GM18502 (cell line): ENCODE measurements at regions not wholly inside any gene's neighbourhood (a gene's known extent, or its start where the extent isn't known, plus 50 kb on each side); places are given as distances from the start of the nearest gene placed in this dataset.
A peak's percentile ranks its signal among the peaks of the same experiment; 100 is the strongest.

Experiments used
- ATAC-seq: cut with Tn5 transposase; IDR thresholded peaks from one replicate; pipeline ENCODE4 v1.9.1; 2021; ENCODE audit warnings: mild to moderate bottlenecking; ENCODE audit not compliant: unreplicated experiment, poor library complexity

DNA sequence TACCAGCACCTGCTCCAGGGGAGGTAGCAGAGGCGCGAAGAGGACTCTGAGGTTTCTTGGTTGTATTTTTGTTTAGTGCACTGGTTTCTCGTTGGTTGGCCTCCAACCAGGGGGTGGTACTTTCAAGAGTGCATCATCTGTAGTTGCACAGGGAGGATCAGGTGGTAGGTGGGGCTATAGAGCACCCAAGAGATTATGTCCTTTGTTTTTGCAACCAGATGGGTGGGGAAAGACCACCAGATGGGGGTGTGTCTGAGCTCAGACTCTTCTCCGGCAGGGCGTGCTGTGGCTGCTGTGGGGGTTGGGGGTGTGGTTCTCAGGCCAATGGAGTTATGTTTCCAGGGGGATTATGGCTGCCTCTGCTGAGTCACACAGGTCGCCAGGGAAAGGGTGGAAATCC lies 254.4 kb upstream of the KLF12 start:
- no peak for ATAC-seq

- no peak for ATAC-seq
Measured at GRCh38 chr13:74372511-74372910, 238.3 kb upstream of the KLF12 start.

DNA sequence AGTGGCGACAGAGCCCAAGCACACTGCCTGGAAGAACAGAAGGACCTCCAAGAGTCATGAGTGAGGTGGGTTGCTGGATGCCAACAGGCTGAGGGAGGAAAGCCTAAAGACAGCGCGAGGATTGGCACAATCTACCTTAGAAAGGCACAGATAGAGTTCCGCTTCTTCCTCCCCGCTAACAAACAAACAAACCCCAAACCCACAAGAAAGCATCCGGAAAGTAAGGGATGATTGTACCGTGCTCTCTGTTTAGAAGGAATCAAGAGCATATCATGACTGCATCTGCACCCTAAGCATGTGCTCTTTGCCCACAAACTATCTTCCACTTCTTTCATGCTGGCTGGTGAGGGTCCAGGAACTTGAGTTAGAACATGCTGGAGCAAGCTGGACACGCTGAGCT lies 233.0 kb upstream of the KLF12 start:
- no peak for ATAC-seq

GRCh38 chr13:74361274-74361673 lies 227.1 kb upstream of the KLF12 start:
- no peak for ATAC-seq

GRCh38 chr13:74346960-74347359 lies 212.8 kb upstream of the KLF12 start:
- ATAC-seq, result no peak

DNA sequence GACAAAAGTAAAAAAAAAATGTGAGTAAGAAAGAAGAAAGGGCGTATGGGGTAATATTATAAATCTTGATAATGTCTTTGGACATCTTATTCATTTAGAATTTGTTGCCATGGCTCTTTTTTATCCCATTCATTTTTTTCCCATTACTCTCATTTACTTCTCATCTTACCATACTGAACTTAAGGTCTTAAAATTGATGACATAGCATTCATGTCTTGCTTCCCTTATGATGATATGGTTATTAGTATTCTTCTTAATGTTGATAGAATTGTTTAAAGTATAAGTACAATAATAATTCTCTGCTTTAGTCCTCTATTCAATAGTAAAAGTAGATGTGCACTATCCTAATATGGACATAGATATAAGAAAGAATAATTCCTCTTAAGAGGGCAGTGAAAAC lies 204.1 kb upstream of the KLF12 start:
- ATAC-seq, result no peak

- no peak for ATAC-seq
Measured at GRCh38 chr13:74336546-74336945, 202.3 kb upstream of the KLF12 start.

DNA sequence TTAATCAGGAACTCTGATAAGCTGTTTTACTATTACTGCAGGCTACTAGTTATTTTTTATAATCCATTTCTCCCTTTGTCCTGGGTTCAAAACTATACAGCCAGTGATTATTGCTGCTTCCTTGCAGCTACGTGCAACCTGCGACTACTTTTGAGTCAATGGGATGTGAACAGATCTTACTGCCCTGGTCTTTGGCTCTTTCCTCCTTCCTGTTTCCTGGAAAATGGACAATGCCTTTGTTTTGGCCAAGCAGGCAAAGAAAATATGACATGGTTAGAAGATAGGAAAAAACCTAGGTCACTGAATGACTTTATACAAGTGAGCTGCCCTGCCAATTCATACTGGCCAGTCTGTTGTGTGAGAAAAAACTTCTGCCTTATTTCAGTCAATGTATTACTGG lies 201.2 kb upstream of the KLF12 start:
- ATAC-seq, result no peak

DNA sequence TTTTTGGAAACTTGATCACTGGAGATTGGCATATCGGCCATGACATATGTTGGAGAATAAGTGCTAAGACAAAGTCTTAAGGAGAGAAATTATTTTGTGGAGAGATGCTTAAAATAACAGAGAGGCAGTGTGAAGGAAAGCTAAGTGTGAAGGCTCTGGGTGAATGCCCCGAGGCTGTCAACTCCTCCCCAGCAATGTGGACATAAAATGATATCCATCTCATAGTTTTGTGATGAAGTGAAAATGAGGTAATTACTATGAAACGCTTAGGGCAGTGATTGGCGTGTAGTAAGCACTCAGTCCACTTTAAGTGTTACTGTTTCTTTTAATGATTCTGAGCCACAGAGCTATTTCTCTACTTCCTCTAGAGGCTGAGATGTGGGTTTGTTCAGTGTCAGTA lies 195.8 kb upstream of the KLF12 start:
- ATAC-seq, result no peak

DNA sequence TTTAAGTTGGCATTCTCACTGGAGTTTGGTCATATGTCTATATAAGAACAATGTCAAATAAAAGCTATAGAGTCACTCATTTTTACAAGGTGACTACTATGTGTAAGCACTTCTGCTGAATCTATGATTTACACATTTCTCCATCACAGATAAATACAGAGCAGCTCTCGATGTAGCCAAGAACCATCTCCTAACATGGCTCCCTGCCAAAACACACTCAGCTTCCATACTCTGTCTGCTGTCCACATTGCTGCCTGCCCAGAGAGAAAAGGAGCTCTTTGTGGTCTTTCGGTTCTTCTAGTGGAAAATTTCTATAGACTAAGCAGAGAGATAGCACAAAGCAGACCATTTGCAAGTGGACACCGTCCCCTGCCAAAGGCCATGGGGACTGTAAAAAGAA lies 190.9 kb upstream of the KLF12 start:
- ATAC-seq, result no peak

GRCh38 chr13:74324338-74324737 lies 190.1 kb upstream of the KLF12 start:
- no peak for ATAC-seq

GRCh38 chr13:74322562-74322961 lies 188.4 kb upstream of the KLF12 start:
- no peak for ATAC-seq

DNA sequence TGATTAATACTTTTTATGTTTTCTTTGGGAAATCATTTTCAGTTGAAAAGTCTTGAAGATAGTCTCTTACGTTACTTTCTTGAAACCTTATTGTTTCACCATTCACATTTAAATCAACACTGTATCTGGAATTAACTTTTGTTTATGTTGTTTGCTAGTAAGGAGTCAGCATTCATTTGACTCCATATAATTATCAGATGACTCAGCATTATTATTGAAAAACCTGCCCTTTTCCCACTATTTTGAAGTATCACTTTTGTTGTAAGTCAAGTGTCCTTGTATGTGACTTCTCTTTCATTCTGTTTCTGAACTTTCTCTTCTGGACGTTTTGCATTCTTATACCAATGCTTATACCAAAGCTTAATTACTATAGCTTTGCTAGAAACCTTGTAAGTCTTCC lies 186.1 kb upstream of the KLF12 start:
- no peak for ATAC-seq

DNA sequence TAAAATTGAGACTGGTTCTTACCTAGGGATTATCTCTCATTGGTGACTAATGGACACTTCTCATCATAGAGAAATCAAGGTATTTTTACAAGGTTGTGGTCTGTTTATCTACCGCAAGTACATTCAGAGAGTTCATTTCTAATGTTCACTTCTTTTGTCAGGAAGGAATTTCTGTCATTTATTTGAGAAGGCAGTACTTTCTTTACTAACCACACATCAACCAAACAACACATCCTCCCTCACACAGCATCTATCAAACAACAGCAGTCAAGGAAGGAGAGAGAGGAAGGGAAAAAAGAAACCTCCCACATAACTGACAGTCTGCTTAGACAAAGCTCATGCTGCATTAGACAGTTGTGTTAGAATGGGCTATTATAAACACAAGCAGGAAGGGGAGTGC lies 182.3 kb upstream of the KLF12 start:
- no peak for ATAC-seq

GRCh38 chr13:74306496-74306895 lies 172.3 kb upstream of the KLF12 start:
- no peak for ATAC-seq

GRCh38 chr13:74305876-74306275 lies 171.7 kb upstream of the KLF12 start:
- no peak for ATAC-seq

DNA sequence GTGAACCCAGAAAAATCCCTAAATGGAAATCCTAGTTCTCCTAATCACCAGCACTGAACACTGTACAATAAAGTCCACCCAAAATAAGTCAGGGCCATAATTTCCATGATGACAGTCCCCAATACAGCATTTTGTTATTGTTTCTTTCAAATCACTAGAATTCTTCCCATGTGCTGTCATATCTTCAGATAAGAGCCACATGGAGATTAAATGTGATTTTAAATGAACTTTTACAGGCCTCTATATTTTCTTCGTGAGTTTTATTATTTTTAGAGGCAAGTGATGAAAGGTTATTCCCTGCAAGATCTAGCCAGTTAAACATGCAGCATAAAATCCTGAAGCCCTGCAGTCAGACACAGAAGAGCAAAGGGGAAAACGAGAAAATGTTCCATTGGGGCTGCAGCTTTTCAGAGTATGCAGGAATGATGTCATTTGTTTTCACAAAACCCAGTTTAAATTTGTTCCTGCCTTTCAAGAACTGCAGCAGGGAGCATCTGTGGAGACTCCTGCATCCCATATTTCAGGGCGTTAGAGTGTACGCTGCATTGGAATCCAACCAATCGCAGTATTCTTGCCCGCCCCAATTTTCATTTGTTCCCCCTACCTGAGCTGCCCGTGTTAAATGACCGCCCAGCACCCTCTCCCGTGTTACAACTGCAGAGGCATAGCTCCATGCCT lies 167.2 kb upstream of the KLF12 start:
- no peak for ATAC-seq

DNA sequence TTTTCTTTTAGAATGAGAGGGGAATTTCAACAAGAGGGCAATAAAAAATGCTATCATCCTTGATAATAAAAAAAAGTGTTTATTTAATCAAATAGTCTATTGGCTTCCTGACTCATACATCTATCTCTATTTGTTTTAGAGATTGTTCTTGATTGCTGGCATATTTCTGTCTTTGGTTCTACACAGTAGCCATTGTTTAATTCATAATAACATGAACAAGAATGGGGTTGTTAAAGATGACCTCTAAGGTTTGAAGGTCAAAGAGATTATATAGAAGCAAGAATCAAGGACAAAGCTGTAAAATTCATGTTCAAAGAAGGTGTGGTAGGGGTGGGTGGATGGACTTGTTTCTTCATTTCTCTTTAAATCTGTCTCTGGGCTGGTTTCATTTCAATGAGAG lies 166.0 kb upstream of the KLF12 start:
- ATAC-seq, result no peak

GRCh38 chr13:74299721-74300120 lies 165.5 kb upstream of the KLF12 start:
- ATAC-seq, result no peak

- no peak for ATAC-seq
Measured at GRCh38 chr13:74298923-74299322, 164.7 kb upstream of the KLF12 start.

GRCh38 chr13:74289861-74290773 lies 155.9 kb upstream of the KLF12 start:
- ATAC-seq, result peak; percentile 91

GRCh38 chr13:74289107-74289506 lies 154.9 kb upstream of the KLF12 start:
- ATAC-seq, result no peak
